GM11168 (cell line): ENCODE measurements at regions not wholly inside any gene's neighbourhood (a gene's known extent, or its start where the extent isn't known, plus 50 kb on each side); places are given as distances from the start of the nearest gene placed in this dataset.

Experiments used
- in situ Hi-C: fragments of 300-500 bp; cut with MboI; formaldehyde crosslinking; loops from one replicate; pipeline ENCODE4 v1.12.0; 2022; ENCODE audit warnings: low sequenced_read_pairs; ENCODE audit not compliant: unreplicated experiment

GRCh38 chr11:11084337-11084736, 226.5 kb upstream of the ZBED5 start:
- in situ Hi-C loops = no loop called here

- in situ Hi-C loops = no loop called here
Measured at GRCh38 chr11:11083441-11083840, 225.6 kb upstream of the ZBED5 start.

- in situ Hi-C loops = no loop called here
Measured at GRCh38 chr11:11082646-11083045, 224.8 kb upstream of the ZBED5 start.

GRCh38 chr11:11081776-11082175, 223.9 kb upstream of the ZBED5 start:
- in situ Hi-C loops = no loop called here

DNA sequence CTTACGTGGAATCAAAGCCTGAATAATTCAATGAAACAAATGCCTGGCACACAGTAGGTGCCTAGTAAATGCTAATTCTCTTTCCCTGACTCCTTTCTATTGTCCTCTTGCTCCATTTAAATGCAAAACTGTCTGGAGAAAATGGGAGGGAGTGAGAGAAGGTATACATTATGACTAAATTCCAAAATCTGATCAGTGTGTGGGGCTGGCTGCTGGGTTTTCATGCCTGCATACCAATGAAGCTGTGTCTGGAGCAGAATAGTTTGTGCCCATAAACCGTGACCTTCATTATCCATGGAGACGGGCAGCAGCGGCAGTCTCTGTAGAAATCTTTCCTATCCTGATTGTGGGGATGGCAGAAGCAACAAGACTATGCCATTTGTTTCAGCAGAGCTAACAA, 223.4 kb upstream of the ZBED5 start:
- in situ Hi-C loops = no loop called here

GRCh38 chr11:11078344-11079086, 220.7 kb upstream of the ZBED5 start:
- in situ Hi-C loops = no loop called here

- in situ Hi-C loops = no loop called here
Measured at GRCh38 chr11:11077898-11078297, 220.0 kb upstream of the ZBED5 start.

GRCh38 chr11:11076879-11077278, 219.0 kb upstream of the ZBED5 start:
- in situ Hi-C loops = no loop called here

DNA sequence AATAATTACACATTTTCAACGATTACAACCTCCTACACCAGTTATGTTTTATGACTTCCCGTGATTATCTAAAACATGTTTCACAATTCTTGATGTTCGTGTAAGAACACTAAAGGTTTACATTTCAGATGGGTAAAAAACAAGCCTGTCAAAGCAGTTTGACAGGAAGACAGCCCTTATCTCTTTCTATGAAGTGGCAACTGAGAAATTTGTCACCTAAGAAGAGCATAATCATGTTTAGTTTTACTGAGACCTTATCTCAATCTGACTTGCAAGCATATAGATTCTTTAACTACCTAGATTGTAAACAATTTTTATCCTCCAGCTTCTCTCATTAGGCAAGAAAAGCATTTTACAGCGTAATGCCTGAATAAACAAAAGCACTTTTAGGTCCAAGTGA, 218.4 kb upstream of the ZBED5 start:
- in situ Hi-C loops = no loop called here

- in situ Hi-C loops = no loop called here
Measured at GRCh38 chr11:11075515-11076171, 217.8 kb upstream of the ZBED5 start.

DNA sequence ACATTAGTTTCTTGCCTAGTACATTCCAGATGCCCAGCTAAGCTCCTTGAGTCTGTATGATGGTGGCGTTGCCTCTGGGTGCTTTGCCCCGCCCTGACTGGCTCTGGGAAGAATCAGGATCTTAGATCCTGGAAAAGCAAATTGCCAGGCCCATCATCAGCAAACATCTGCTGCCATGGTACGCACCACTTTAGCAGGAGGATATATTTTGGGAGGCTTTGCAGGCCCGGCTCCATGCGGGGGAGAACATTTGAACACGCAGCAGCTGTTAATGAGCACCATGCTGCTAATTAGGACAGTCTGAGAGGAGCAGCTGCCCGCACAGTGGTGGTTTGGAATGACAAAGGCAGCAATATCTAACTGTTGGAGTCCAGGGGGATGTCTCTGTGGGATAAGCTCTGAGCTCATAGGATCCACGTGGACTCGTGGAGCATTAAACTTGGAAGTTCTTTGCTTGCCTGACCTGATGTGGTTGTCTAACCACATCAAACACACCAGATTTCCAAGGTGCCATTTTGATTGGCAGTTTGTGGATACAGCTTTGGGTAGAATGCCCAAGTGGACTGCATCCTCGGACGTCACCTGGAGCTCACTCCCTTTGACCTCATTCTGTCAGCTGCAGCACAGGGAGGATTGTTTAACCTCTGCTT, 217.0 kb upstream of the ZBED5 start:
- in situ Hi-C loops = no loop called here

- in situ Hi-C loops = no loop called here
Measured at GRCh38 chr11:11073996-11074395, 216.1 kb upstream of the ZBED5 start.

GRCh38 chr11:11072067-11072466, 214.2 kb upstream of the ZBED5 start:
- in situ Hi-C loops = no loop called here

- in situ Hi-C loops = no loop called here
Measured at GRCh38 chr11:11071486-11071885, 213.6 kb upstream of the ZBED5 start.

DNA sequence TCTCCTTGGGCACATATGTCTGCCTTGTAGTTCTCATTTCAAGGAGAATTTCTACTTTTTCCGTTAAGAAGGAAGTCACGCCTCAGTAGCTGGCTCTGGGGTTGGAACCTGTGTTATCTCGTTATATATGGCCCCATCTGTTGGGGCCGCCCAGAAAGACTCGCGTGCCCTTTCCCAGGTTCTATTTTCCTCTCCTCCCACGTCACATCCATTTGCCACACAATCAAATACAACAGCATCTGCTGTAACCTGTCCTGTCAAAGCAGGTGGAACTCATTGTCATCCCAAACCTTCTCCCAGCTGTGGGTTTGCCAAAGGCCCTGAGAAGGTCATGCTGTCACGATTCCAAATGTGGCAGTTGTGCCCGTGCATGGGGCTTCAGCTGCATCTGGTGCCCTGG, 213.1 kb upstream of the ZBED5 start:
- in situ Hi-C loops = no loop called here

GRCh38 chr11:11069841-11070835, 212.3 kb upstream of the ZBED5 start:
- in situ Hi-C loops = no loop called here

GRCh38 chr11:11068113-11068512, 210.3 kb upstream of the ZBED5 start:
- in situ Hi-C loops = no loop called here

DNA sequence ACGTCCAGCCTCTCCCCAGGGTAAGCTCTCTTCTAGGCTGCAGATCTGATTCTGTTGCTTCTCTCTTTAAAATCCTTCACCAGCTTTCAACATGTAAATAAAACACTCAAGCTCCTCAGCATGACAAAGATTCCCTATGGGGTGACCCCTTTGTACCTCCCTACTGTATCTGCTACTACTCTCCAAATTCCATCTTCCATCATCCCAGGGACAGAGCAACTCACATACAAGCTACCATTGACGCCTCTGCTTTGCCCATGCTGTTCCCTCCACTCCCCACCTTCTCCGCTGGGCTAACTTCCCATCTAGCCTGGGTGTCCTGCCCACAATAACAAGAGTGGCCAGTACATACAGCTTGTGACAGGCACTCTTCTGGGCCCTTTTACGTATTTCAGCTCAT, 207.5 kb upstream of the ZBED5 start:
- in situ Hi-C loops = no loop called here

DNA sequence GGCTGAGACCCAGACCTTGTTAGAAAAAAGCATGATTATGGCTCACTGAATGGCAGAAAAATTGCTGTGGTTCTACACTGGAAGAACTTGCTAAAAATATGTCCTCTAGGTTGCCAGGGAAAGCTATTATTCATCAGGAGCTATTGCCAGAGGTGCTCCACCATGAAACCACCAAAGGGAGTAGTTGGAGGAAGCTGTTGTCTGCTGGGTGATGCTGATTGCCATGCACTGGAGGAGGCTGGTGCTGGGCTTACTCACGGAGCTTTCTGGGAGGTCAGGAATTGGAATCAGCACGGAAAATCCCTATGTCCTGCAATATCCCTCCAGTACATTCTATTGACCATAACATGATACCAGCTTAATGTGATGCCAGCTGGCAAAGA, 199.6 kb upstream of the ZBED5 start:
- in situ Hi-C loops = no loop called here

DNA sequence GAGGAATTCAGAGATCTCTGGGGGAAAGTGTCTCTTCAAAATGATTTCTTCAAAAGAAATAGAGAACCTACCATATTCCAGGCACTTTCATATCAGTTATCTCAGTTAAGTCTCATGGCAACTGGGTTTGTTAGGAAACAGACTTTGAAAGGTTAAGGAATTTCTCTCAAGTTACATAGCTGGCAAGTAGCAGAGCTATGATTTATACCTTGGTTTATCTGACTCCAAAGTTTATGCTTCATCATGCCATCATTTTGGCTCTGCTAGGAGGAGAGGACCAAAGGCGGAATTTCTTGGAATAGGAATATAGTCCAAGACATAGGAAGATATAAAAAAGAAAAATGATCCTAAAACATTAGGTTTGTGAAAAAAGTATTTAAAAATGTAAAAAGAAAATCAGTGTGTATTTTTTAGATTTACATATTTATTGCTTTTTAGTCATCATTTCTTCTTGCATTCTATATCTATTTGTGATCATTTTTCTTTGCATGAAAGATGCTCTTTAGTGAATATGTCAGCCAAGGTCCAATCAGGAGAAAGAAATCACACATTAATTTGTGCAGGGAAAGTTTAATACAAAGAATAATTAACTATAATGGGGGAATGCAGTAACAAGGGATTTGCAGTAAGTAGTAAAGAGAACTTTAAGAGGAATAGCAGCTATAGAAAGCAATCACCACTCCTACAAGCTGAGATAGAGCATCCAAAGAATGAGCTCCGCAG, 199.1 kb upstream of the ZBED5 start:
- in situ Hi-C loops = no loop called here
